ENCODE measurements at regions not wholly inside any gene's neighbourhood (a gene's known extent, or its start where the extent isn't known, plus 50 kb on each side); places are given as distances from the start of the nearest gene placed in this dataset.

DNA sequence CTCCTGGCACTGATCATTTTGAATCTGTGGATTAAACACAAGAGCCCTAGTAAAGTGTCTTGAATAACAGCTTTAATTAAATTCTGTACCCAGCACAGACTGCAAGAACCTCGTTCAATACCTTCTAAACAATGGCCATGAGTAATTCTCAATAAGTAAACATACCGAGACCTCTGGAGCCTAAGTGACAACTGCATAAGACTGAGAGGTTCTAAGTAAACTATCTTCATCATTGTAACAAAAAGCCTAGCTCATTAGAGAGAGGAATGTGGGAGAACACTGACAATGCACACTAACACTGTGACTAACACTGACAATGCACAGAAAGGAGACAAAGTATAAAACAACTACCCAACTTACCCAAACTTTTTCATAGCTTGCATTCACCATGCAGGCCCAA, 117.4 kb downstream of the ELAPOR2 start:
- CTCF ChIA-PET = interaction anchor here (1.1 to 3.3 kb wide), 5 partner anchors 8 to 296 kb away, joined by 3 to 23 read pairs (median 8); no protein-coding TSS in a partner anchor
- POLR2A ChIA-PET = no interaction called here
- no peaks in the 10 kb centered on the region for H3K4me1 ChIP-seq (ENCODE audit: control insufficient read depth, insufficient read depth, low read length)
- WGBS (ENCODE audit: insufficient coverage, insufficient replicate concordance, low lambda C conversion rate, missing lambda C conversion rate) = 96% methylated on average over 2 of the region's 2 CpGs
- BruUV-seq (replicated peaks) = no TSS peak
- in situ Hi-C loops (cut with MboI) (loop anchor here (25.0 kb wide), 1 partner anchor 470 kb away; no protein-coding TSS in a partner anchor), intact Hi-C loops (cut with micrococcal nuclease; ENCODE audit: unreplicated experiment) (no loop called here)
- ATAC-seq (no peak), FAIRE-seq (no peak), DNase-seq (ENCODE audit: low read depth, low spot score) (no peak)
- no peaks in the 10 kb centered on the region for H3K9me3 ChIP-seq (replicated peaks; ENCODE audit: control insufficient read depth, insufficient read depth, low read length)
- H3K4me2 ChIP-seq (ENCODE audit: control insufficient read depth, insufficient read depth) = no peak overlapping the region
- RAD21 ChIA-PET (ENCODE audit: unreplicated experiment) = no interaction called here
- no peak overlapping the region for H3K27ac ChIP-seq (ENCODE audit: control insufficient read depth, insufficient read depth)
- SMC1A ChIA-PET (ENCODE audit: uncharacterized antibody, unreplicated experiment) = interaction anchor here (0.5 to 4.2 kb wide), 8 partner anchors 8 to 294 kb away, joined by 3 to 32 read pairs (median 4); no protein-coding TSS in a partner anchor
- H3K27me3 ChIP-seq (replicated peaks in 1 of 2; ENCODE audit: control insufficient read depth in 2 of 2, insufficient read depth in 2 of 2, low read length in 1 of 2) = no peaks in the 10 kb centered on the region
- no peak overlapping the region for H3K4me3 ChIP-seq
- no peak overlapping the region for H2AFZ ChIP-seq (ENCODE audit: control insufficient read depth, low read depth, low read length)
- H3K79me2 ChIP-seq (ENCODE audit: control insufficient read depth, insufficient read depth, low read length) = no peaks in the 10 kb centered on the region
- H3K36me3 ChIP-seq (ENCODE audit: control insufficient read depth in 2 of 2, insufficient read depth in 2 of 2, low read length in 1 of 2) = no peaks in the 10 kb centered on the region
- no peaks in the 10 kb centered on the region for H4K20me1 ChIP-seq (ENCODE audit: control insufficient read depth, insufficient read depth)
- TF ChIP-seq HDAC6 (IDR thresholded peaks at IDR 0.05; ENCODE audit: unreplicated experiment) = no peak
- H3K9ac ChIP-seq (ENCODE audit: control insufficient read depth, insufficient read depth, low read length) = no peak overlapping the region

DNA sequence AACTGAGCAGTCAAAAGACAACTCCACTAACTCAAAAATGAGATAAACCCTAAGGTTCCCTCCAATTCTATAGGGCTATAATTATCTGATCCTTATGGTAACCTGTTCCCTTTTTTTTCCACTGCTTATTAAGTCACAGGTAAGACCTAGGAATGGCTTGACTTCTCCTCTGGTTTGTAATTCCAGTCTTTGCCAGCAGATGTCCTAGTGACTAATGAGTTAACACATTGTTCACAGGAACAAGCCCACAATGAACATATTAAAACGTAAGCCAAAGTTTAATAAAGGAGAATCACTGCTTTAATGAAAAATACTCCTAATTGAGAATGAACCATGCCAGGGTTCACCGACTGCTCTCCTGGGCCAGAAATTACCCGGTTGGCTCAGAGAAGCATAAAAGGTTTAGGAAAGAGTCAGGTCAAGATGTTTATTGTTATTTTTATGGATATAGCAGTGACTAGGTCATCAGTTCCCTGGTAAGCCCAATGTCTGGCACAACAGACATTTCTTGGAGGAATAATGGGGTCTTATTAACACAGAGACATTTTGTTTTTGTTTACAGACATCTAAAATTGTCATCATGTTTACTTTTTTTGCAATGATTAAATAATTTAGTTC, 120.1 kb downstream of the ELAPOR2 start:
- Histone ChIP-seq H3K4me2 (ENCODE audit: control insufficient read depth, insufficient read depth) (no peak overlapping the region), H3K4me1 (ENCODE audit: control insufficient read depth, insufficient read depth, low read length) (no peaks in the 10 kb centered on the region), H3K9me3 (replicated peaks; ENCODE audit: control insufficient read depth, insufficient read depth, low read length) (no peaks in the 10 kb centered on the region), H4K20me1 (ENCODE audit: control insufficient read depth, insufficient read depth) (no peaks in the 10 kb centered on the region), H3K27ac (ENCODE audit: control insufficient read depth, insufficient read depth) (no peak overlapping the region), H2AFZ (ENCODE audit: control insufficient read depth, low read depth, low read length) (no peak overlapping the region), H3K4me3 (no peak overlapping the region), H3K9ac (ENCODE audit: control insufficient read depth, insufficient read depth, low read length) (no peak overlapping the region), H3K27me3 (replicated peaks in 1 of 2; ENCODE audit: control insufficient read depth in 2 of 2, insufficient read depth in 2 of 2, low read length in 1 of 2) (no peaks in the 10 kb centered on the region), H3K36me3 (ENCODE audit: control insufficient read depth in 2 of 2, insufficient read depth in 2 of 2, low read length in 1 of 2) (no peaks in the 10 kb centered on the region), H3K79me2 (ENCODE audit: control insufficient read depth, insufficient read depth, low read length) (no peaks in the 10 kb centered on the region)
- ChIA-PET CTCF (interaction anchor here (0.7 to 3.3 kb wide), 2 partner anchors 131 to 209 kb away, joined by 3 to 23 read pairs; no protein-coding TSS in a partner anchor), POLR2A (no interaction called here), RAD21 (ENCODE audit: unreplicated experiment) (interaction anchor here (0.9 to 1.6 kb wide), 2 partner anchors 12 to 209 kb away, joined by 3 to 5 read pairs; no protein-coding TSS in a partner anchor), SMC1A (ENCODE audit: uncharacterized antibody, unreplicated experiment) (no interaction called here)
- 23% methylated on average over 3 of the region's 3 CpGs for WGBS (ENCODE audit: insufficient coverage, insufficient replicate concordance, low lambda C conversion rate, missing lambda C conversion rate)
- in situ Hi-C loops (cut with MboI) (loop anchor here (5.0 to 25.0 kb wide), 2 partner anchors 208 to 473 kb away; no protein-coding TSS in a partner anchor), intact Hi-C loops (cut with micrococcal nuclease; ENCODE audit: unreplicated experiment) (loop anchor here (1.0 to 2.0 kb wide), 2 partner anchors 209 to 297 kb away; no protein-coding TSS in a partner anchor)
- ATAC-seq (peak; percentile 88), DNase-seq (ENCODE audit: low read depth, low spot score) (peak; percentile 40), FAIRE-seq (peak; percentile 94)
- no TSS peak for BruUV-seq (replicated peaks)
- TF ChIP-seq ZNF622 (IDR thresholded peaks at IDR 0.05) = no peak
- TF ChIP-seq, protein P1, sequence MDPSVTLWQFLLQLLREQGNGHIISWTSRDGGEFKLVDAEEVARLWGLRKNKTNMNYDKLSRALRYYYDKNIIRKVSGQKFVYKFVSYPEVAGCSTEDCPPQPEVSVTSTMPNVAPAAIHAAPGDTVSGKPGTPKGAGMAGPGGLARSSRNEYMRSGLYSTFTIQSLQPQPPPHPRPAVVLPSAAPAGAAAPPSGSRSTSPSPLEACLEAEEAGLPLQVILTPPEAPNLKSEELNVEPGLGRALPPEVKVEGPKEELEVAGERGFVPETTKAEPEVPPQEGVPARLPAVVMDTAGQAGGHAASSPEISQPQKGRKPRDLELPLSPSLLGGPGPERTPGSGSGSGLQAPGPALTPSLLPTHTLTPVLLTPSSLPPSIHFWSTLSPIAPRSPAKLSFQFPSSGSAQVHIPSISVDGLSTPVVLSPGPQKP (IDR thresholded peaks at IDR 0.05; ENCODE audit: low read depth, low read length) = no peak
- no peak for TF ChIP-seq NR2C1 (IDR thresholded peaks at IDR 0.05)
- TF ChIP-seq MYC (IDR thresholded peaks at IDR 0.05; ENCODE audit: insufficient read depth, insufficient read length, insufficient replicate concordance, low read length, severe bottlenecking) = no peak
- no peak for TF ChIP-seq HDGF (IDR thresholded peaks at IDR 0.05)
- TF ChIP-seq PAX5 (IDR thresholded peaks at IDR 0.05; ENCODE audit: borderline replicate concordance, low read depth, low read length) = no peak
- TF ChIP-seq SIN3A (IDR thresholded peaks at IDR 0.05; ENCODE audit: low read depth, low read length) = no peak
- no peak for TF ChIP-seq WRNIP1 (IDR thresholded peaks at IDR 0.05; ENCODE audit: borderline replicate concordance, low read depth, low read length)
- no peak for TF ChIP-seq STAT3 (IDR thresholded peaks at IDR 0.05; ENCODE audit: low read depth, low read length)
- TF ChIP-seq RCOR1 (conservative IDR thresholded peaks at IDR 0.05; ENCODE audit: low read depth, low read length) = no peak
- TF ChIP-seq, protein P2, sequence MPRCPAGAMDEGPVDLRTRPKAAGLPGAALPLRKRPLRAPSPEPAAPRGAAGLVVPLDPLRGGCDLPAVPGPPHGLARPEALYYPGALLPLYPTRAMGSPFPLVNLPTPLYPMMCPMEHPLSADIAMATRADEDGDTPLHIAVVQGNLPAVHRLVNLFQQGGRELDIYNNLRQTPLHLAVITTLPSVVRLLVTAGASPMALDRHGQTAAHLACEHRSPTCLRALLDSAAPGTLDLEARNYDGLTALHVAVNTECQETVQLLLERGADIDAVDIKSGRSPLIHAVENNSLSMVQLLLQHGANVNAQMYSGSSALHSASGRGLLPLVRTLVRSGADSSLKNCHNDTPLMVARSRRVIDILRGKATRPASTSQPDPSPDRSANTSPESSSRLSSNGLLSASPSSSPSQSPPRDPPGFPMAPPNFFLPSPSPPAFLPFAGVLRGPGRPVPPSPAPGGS (IDR thresholded peaks at IDR 0.05; ENCODE audit: borderline replicate concordance, insufficient read depth, low read depth, low read length, poor library complexity, severe bottlenecking) = no peak
- TF ChIP-seq RBBP5 (conservative IDR thresholded peaks at IDR 0.05) = no peak
- no peak for TF ChIP-seq PAX8 (IDR thresholded peaks at IDR 0.05)
- no peak for TF ChIP-seq ETV6 (conservative IDR thresholded peaks at IDR 0.05 in 1 of 2, IDR thresholded peaks at IDR 0.05 in 1 of 2; ENCODE audit: borderline replicate concordance in 1 of 2, low read depth in 1 of 2)
- no peak for TF ChIP-seq HCFC1 (IDR thresholded peaks at IDR 0.05; ENCODE audit: low read length)
